DMS114 treated with DMSO at 0.1 percent for 48 hours (cell line): ENCODE measurements at regions not wholly inside any gene's neighbourhood (a gene's known extent, or its start where the extent isn't known, plus 50 kb on each side); places are given as distances from the start of the nearest gene placed in this dataset.
"Not testable (repeated sequence)": the region's sequence is repeated elsewhere in the genome, so short reads cannot be mapped to it uniquely, and the experiment has no call there.

Source experiments
- DNase-seq: peaks from one replicate; lab custom pipeline; 2025; ENCODE audit not compliant: unreplicated experiment; lab: John Stamatoyannopoulos, UW

DNA sequence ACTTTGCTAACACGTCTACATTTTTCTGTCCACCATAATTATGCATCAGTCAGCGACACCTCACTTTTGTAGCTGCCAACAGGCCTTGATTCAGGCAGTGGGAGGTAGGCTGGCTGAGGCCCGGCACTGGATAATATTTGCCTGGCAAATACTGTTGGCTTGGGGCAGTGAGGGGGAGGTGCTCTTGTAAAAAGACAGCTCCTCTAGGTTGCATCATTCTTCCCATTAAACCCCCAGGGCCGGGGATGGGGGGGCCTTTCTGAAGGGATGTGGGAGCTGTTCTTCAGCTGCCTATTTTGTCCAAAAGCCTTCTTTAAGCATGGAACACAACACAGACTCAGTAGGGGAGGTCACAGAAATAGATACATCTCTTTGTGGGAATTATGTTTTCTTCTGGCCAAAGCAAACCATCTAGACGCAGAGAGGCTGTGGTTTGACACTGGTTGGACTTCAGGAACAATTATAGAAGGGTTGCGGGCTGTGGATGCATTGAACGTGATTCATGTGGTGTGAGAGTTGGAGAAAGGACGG is 338.3 kb upstream of the NT5E start:
- no peak for DNase-seq

DNA sequence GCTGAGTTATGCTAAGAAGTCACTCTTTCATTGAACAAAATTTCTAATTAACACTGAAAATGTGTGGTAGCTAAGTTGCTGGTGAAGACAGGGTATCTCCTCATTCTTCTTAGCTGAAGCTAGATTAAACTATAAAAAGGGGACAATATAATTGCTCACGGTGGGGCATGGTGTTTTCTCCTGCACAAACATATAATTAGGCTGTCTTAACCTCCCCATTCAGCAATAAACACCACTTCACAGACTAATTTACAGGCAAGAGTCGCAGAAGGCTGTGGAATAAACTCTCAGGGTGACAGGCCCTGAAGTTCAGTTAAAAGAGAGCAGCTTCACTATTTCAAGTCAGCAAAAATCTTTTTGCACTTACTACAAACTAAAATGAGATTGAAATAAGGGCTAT is 338.9 kb upstream of the NT5E start:
- DNase-seq: no peak

DNA sequence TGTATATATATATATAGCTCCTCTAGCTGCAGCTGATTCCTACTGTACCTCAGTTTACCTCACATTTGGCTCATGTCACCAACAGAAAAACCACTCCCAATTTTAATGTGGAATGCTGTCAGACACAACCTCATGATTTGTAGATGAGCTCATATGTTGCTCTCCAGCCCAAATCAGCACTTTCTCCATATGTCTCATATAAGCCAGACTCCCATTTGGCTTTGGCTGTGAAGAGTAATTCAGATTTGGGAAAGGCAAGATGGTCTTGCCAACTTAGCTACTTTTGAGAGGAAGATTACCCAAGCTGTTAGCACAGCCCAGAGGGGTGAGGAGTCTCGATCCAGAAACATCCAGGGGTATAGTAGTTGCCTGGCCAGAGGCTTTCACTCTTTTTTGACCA is 342.2 kb upstream of the NT5E start:
- no peak for DNase-seq

DNA sequence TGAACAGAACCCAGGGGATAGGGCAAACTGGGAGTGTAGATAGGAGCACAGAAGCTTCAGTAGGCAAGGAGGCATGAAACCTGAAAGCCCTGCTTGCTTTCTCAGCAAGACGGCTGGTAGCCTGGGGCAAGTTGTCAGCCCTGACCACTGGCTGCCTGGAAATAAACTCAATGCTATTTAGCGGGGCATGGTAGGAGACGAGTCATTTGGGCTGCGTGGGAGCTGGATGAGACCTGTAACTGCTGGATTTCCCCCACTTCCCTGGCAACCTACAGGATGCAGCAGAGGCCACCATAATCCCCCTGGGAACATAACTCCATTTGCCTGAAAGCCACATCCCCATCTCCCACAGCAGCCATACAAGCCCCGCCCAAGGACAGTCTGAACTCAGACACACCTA is 332.6 kb upstream of the TBX18 start:
- no peak for DNase-seq

DNA sequence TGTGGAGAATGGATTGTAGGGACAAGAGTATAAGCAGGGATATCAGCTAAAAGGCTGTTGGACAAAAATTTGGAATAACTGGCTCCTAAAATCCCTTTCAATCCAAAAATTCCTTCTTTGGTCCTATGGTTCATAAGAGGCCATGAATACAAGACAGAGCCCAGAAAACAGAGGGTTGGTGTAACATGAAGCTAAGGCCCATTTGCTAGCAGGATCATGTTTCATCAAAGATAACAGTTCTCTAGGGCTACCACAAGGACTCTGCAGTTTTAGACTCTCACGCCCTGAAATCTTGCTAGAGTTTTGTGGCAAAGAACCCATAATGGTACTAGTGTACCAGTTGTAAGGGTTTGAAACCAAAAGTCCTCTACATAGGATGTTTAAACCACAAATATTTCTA is 327.8 kb upstream of the TBX18 start:
- DNase-seq: no peak

DNA sequence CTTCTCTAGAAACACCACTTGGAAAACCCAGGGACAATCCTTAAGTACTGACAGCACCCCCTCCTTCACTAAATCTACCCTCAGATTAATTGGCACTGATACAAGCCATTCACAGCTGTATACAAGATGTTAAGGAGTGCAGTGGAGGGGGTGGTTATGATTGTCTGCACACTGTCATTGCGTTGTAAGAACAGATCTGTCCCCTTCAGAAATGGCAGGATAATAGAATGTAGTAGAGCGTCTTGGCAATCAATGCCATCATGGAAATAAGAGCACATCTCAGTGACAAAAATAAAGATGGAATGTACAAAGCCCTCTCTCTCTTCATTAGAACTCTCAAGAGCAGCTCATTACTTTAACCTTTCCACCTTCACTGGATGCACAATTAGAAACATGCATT is 324.9 kb upstream of the TBX18 start:
- DNase-seq: no peak

DNA sequence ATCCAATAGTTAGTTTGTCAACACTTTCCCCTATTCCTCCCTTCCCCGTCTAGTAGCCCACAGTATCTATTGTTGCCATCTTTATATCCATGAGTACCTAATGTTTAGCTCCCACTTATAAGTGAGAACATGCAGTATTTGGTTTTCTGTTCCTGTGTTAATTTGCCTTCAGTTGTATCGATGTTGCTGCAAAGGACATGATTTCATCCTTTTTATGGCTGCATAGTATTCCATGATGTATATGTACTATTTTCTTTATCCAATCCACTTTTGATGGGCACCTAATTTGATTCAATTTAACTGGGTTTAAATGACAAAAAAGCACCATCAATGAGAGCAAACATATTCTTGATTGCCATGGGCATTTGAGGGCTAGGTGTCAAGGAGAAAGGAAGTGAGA is 321.5 kb upstream of the TBX18 start:
- no peak for DNase-seq

DNA sequence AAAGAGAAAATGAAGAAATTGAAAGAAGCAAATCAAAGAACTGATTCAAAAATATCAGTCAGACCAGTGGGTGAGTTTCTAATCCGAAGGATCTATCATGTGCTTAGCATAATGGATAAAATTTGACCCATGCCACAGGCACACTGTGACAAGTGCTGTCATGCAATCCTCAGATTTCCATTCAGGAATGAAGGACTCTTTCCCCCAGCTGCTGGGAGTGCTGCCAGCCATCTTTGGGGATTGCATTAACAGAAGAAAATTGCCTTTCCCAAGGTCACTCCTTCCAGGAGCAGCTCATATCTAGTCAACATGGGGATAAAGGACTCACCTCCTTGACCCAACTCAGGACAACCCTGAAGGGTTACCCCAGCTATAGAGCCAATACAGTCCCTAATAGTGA is 316.7 kb upstream of the TBX18 start:
- no peak for DNase-seq

DNA sequence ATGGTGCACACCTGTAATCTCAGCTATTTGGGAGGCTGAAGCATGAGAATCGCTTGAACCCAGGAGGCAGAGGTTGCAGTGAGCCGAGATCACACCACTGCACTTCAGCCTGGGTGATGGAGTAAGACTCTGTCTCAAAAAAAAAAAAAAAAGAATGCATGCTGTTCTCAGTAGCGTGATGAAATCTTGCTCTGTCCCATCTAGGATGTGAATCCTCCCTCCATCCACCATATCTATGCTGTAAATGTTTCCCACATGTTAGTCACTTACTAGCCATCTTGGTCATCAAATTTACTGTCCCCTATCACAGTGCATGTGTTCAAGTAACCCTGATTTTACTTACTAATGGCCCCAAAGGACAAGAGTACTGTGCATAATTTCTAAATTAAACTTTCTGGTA is 315.4 kb upstream of the TBX18 start:
- DNase-seq: no peak

DNA sequence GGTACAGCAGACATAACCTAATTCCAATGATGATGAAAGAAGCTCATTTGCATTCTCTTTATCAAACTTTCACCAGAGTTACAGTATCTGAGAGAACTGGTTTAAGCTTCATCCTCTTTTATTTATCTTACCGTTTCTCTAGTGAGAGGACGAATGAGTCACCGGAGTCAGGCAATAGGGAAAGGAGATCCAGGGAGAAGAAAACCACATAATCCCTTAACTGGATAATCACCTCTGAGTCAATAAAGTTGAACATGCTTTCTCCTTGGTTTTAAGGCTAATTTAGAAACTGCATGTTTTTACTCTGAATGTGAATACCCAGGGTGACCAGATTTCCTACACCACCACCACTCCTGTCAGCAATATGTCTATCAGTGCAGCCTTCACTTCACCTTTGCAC is 313.7 kb upstream of the TBX18 start:
- DNase-seq: no peak

DNA sequence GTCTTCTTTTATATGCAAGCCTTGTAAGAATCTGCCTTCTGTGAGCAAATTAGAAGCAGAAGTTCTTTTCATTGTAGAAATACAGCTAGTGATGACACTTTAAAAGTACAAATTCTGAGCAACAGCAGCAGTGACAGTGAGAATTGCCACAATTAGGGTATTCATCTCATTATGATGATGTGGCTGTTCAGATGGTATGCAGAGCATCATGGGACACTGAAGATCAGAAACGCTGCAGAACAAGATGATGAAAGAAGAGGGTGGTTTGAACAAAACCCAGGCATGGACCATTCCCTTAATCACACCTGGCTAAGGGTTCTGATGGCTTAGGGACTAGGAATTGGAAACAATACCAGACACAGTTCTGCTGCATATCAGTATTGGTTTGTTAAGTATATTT is 312.7 kb upstream of the TBX18 start:
- no peak for DNase-seq

DNA sequence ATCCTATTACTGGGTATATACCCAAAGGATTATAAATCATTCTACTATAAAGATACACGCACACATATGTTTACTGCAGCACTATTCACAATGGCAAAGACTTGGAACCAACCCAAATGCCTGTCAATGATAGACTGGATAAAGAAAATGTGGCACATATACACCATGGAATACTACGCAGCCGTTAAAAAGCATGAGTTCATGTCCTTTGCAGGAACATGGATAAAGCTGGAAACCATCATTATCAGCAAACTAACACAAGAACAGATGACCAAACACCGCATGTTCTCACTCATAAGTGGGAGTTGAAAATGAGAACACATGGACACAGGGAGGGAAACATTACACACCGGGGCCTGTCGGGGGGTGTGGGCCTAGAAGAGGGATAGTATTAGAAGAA is 307.4 kb upstream of the TBX18 start:
- not testable (repeated sequence) for DNase-seq

DNA sequence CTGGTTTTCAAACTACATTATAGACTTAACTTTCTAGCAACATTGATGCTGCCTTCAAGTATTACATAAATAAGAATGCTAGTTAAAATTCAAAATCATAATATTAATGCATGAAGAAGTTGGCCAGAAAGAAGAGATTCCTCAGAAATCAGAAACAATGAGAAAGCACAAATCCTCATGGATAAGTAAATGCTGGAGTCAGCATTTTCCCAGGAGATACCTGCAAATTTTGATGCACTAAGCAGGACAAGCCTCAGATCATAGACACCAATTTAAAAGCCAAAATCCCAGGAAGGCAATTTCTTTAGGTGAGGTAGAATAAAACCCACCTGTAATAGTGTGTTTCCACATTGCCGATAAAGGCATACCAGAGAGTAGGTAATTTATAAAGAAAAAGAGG is 305.2 kb upstream of the TBX18 start:
- DNase-seq: no peak

DNA sequence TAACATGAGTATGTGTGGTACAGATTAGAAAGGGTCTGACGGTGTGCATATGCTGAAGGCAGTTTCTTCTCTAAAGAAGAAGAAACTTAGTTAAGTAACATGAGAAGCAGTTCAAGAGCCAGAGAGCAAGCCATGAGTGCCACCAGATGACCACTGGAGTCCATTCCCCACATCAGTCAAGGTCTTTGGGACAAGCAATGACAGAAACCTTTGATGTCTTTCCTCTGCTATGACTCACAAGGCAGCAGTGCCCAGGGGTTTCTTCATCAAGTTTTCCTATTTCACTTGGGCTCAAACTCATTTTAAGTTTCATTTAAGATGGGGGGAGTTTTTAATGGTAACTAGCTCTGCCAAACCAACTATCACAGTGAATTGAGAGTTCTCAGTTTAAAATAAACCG is 303.8 kb upstream of the TBX18 start:
- no peak for DNase-seq

DNA sequence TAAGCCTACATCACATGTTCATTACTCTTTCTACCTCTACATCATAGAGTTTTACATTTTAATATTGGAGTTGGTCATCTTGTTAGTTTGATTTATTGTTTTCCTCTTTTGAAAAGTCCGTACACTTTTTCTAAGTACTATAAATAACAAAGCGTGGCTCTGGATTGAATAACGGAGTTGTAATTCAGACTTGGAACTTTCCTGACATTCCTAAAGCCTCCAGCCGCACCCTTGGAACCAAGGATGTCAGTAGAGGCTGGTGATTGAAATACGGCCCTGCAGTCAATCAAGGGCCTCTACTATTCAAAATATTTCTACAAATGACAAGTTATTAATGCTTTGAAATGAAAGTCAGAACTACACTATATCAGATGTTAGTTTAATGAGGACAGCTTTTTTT is 301.9 kb upstream of the TBX18 start:
- DNase-seq: no peak

DNA sequence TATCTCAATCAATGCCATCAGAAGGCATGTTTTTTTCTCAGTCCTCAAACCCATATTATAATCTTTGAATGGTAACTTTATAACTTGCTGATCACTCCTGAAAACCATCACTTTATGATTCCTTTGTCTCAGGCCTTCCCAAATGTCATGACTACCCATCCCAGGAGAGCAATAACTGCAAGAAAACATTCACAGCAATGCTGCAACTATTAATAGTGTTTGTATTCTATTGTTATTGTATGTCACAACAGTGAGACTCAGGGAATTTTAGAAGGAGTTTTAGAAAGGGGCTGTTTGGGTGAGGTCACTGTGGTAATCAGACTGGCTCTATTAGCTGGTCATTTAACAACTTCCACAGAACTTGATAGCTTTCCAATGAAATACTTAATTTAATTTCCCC is 301.4 kb upstream of the TBX18 start:
- no peak for DNase-seq

DNA sequence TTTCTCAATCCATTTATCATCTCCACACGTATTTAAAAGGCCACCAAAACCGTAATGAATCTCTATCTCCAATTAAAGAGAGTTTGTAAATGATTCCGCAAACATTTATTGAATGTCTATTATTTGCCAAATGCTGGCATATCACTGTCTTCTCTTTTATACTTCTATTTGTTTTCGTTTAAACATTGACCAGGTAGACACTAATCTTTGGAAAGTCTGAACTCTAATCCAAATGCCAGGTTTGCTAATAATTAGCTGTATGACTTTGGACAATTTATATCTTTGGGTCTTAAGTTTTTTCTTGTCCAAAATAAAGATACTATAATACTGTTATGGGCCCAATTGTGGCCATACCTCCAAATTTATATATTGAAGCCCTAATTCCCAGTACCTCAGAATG is 299.2 kb upstream of the TBX18 start:
- DNase-seq: no peak

DNA sequence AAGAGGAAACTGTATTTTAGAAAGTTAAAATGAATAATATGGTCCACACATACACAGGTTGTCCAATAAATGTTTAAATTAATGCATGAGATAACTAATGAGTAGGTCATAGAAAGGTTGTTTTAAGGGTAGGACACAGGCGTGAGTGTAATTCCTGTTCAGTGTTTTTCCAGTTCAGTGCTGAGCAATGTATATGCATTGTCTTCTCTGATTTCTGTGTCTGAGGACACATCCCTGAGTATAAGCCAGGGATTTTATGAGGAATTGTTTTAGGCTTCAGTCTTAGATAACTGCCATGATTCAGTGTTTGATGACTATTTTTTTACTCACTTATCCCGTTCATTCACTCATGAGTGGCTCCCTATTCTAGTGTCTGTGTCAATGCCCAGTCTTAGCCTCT is 298.5 kb upstream of the TBX18 start:
- DNase-seq: no peak

DNA sequence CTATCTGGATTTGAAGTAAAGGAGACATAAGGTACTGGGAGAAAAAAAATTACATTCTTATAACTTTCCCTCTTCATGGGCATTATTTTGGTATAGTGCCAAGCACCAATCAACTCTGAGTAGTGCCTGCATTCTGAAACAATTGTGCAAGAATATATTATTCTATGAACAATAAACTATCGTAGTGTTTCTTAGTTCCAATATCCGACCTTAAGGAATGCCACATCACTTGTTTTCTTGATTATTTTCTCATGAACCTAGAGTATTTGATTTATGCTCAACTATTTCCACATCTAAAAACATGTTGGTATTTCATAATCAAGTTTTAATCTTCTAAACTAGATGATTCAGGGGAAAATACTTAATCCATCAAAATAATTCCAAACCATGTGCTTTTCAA is 294.4 kb upstream of the TBX18 start:
- no peak for DNase-seq

DNA sequence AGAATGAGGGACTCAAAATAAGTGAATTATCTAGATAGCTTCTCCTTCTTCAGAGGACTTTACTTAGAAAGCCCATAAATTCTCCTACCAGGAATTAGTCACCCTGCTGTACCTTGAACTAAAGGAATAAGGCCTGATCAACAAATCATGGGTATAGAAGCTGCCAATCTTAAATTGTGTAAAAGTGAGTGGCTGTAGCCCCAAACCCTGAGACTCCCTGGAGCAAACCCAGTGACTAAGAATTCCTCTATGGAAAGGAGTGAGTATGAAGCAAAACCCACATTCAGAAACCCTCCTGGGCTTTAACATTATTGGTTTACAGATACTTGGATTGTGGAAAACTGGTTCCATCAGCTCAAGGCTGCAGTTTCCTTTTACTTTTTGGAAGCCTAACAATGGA is 285.8 kb upstream of the TBX18 start:
- DNase-seq: no peak

DNA sequence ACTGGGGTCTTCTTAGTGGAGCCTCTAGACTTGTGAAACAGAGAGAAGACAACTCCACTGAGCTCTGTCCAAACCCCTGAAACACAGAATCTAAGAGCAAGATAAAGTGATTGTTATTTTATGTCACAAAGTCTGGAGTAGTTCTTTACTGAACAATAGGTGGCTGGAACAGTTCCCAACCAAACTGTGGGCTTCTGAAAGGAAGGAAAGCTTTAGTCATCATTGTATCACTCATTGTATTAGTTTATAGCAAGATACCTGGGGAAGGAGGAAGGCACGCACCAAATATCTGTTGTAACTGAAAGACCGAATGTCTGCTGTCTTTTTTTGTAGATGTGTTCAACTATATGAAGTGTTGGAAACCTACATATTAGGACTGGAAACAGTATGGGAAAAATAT is 284.9 kb upstream of the TBX18 start:
- DNase-seq: no peak

DNA sequence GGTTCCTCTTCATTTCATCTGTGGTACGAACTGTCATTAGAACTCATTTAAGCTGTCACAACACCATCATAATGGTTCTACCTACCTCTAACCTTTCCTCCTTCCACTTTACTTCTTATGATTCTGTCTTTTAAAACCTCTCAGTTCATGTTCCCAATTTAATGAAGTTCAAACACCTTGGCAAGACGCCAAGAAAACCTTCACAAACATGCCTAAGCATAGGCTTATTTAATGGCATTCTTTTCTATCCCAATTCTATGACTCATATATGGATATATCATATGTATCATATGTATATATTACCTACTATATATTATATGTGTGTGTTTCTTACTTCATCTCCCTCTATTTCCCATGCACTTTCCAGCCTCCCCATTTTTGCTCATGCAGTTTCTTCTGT is 283.4 kb upstream of the TBX18 start:
- DNase-seq: no peak

DNA sequence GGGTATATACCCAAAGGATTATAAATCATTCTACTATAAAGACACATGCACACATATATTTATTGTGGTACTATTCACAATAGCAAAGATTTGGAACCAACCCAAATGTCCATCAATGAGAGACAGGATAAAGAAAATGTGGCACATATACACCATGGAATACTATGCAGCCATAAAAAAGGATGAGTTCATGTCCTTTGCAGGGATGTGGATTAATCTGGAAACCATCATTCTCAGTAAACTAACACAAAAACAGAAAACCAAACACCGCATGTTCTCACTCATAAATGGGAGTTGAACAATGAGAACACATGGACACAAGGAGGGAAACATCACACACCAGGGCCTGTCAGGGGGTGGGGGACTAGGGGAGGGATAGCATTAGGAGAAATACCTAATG is 281.4 kb upstream of the TBX18 start:
- DNase-seq: not testable (repeated sequence)

DNA sequence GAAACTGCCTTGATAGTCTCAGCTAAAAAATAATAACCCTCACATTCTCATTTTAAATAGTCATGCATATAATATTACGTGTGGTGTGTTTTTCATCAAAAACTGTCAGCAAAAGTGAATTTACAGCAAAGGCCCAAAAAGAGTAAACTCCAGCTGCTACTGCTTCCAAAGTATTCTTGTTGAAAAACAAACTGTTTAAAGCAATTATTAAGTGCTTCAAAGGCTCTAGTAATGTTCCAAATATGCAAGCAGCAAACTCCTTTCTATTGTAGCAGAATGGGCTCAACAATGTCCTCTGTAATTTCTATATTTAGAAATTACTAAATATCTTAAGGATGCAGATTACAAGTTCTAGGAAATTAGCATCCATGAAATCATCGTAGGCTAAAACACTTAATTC is 280.0 kb upstream of the TBX18 start:
- DNase-seq: no peak
